ENCODE measurements at regions not wholly inside any gene's neighbourhood (a gene's known extent, or its start where the extent isn't known, plus 50 kb on each side); places are given as distances from the start of the nearest gene placed in this dataset.

DNA sequence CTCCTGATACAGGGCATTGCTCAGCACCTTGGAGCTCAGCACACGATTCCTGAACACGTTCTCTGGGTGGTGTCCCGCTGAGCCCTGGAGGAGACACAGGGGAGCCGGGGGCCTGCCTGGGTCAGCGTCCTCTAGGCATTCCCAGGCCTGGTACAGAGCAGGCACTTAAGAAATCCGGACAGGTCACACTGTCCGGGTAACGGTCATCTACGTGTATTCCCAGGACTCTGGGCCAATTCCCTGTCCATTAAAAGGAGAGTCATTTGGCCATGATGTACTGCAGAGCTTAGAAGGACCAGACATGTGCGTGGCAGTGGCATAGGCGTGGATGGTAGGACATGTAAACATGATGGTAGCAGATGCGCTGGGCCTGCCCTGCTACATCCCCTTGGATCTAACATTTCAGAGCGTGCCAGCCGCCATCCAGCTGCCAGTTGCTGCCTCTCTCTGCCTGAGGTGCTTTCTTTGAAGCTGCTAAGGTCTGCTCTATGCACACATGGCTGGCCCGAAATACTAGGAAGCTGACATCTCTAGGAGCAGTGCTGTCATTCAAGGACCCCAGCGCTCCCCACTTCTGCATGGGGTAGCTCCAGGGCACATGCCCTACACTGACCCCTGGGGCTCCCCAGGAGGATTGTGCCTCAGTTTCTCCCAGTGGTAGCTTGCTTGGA lies 273.1 kb upstream of the RTL1 start:
- CTCF ChIA-PET: no interaction called here
- H3K27ac ChIP-seq (ENCODE audit: insufficient read depth, low read length): no peak overlapping the region
- POLR2A ChIA-PET (ENCODE audit: unreplicated experiment): no interaction called here

More for the DNA sequence above, 273.1 kb upstream of the RTL1 start:
- Histone ChIP-seq H3K36me3 (ENCODE audit: control insufficient read depth, insufficient read depth, low read length) (no peaks in the 10 kb centered on the region), H2BK5ac (ENCODE audit: low read depth, low read length, poor library complexity, severe bottlenecking) (no peak overlapping the region), H4K5ac (ENCODE audit: low read depth, low read length) (no peak overlapping the region), H3K23ac (ENCODE audit: low read depth, low read length) (no peak overlapping the region), H2BK20ac (ENCODE audit: low read depth, low read length) (no peak overlapping the region), H3K9me3 (ENCODE audit: control insufficient read depth, insufficient read depth, low read length) (peaks cover 15% of the 10 kb centered on the region), H3K14ac (replicated peaks; ENCODE audit: low read depth, low read length) (no peak overlapping the region), H2BK120ac (ENCODE audit: low read depth, low read length) (no peak overlapping the region), H3K9ac (ENCODE audit: low read depth, low read length) (no peak overlapping the region), H3K4ac (ENCODE audit: low read depth, low read length) (no peak overlapping the region), H3K79me1 (ENCODE audit: low read depth in 1 of 2, low read length in 2 of 2) (no peaks in the 10 kb centered on the region), H3K9me1 (ENCODE audit: insufficient read depth, low read length) (no peaks in the 10 kb centered on the region), H3K4me3 (ENCODE audit: insufficient read depth, low read depth, low read length) (no peak overlapping the region), H3K56ac (ENCODE audit: extremely low read depth, insufficient read depth, low read length) (no peak overlapping the region), H2BK15ac (ENCODE audit: low read depth, low read length) (no peak overlapping the region), H4K91ac (ENCODE audit: insufficient read depth, low read depth, low read length) (no peak overlapping the region), H2AFZ (replicated peaks; ENCODE audit: low read length, poor library complexity) (no peak overlapping the region), H4K8ac (ENCODE audit: low read depth in 2 of 2, low read length in 2 of 2) (no peak overlapping the region), H3K27me3 (ENCODE audit: control insufficient read depth, insufficient read depth, low read length) (no peaks in the 10 kb centered on the region; the same call in 1 of the 2 replicates), H4K20me1 (ENCODE audit: insufficient read depth, low read length) (no peaks in the 10 kb centered on the region), H2AK9ac (replicated peaks; ENCODE audit: low read depth, low read length, poor library complexity) (no peak overlapping the region), H3K18ac (ENCODE audit: low read depth, low read length) (no peak overlapping the region), H3K4me2 (ENCODE audit: low read depth, low read length) (no peak overlapping the region), H3K4me1 (ENCODE audit: control insufficient read depth, insufficient read depth, low read length) (no peaks in the 10 kb centered on the region), H2AK5ac (ENCODE audit: low read depth, low read length) (no peak overlapping the region)
- dilution Hi-C loops (cut with HindIII; ENCODE audit: low sequenced_read_pairs, unreplicated experiment): no loop called here
- BruUV-seq (replicated peaks): no TSS peak
- intact Hi-C loops (cut with micrococcal nuclease): no loop called here
- TF ChIP-seq RAD21 (IDR thresholded peaks at IDR 0.05; ENCODE audit: low read length) (no peak), MAFK (IDR thresholded peaks at IDR 0.05; ENCODE audit: low read depth, low read length) (no peak), BHLHE40 (IDR thresholded peaks at IDR 0.05; ENCODE audit: low read depth, low read length) (no peak), FOS (IDR thresholded peaks at IDR 0.05; ENCODE audit: low read depth, low read length) (no peak), RFX5 (IDR thresholded peaks at IDR 0.05; ENCODE audit: low read depth, low read length) (no peak), CHD1 (IDR thresholded peaks at IDR 0.05; ENCODE audit: low read depth, low read length) (no peak), POLR2A (IDR thresholded peaks at IDR 0.05; ENCODE audit: low read depth, low read length) (no peak), SMC3 (IDR thresholded peaks at IDR 0.05; ENCODE audit: low read depth, low read length) (no peak), RCOR1 (IDR thresholded peaks at IDR 0.05; ENCODE audit: insufficient replicate concordance, low read length) (no peak), MAZ (IDR thresholded peaks at IDR 0.05; ENCODE audit: borderline replicate concordance, low read depth, low read length) (no peak)
- TF ChIP-seq, protein P1, sequence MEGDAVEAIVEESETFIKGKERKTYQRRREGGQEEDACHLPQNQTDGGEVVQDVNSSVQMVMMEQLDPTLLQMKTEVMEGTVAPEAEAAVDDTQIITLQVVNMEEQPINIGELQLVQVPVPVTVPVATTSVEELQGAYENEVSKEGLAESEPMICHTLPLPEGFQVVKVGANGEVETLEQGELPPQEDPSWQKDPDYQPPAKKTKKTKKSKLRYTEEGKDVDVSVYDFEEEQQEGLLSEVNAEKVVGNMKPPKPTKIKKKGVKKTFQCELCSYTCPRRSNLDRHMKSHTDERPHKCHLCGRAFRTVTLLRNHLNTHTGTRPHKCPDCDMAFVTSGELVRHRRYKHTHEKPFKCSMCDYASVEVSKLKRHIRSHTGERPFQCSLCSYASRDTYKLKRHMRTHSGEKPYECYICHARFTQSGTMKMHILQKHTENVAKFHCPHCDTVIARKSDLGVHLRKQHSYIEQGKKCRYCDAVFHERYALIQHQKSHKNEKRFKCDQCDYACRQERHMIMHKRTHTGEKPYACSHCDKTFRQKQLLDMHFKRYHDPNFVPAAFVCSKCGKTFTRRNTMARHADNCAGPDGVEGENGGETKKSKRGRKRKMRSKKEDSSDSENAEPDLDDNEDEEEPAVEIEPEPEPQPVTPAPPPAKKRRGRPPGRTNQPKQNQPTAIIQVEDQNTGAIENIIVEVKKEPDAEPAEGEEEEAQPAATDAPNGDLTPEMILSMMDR (conservative IDR thresholded peaks at IDR 0.05; ENCODE audit: low read depth, low read length): no peak
- in situ Hi-C loops (cut with MboI; ENCODE audit: low sequenced_read_pairs): no loop called here
- DNase-seq (no peak), ATAC-seq (ENCODE audit: low read depth) (no peak)
- 67% methylated on average over 14 of the region's 16 CpGs; no CpG with 5 or more reads in 1 of the 2 experiments for WGBS, 2 experiments (ENCODE audit: extremely low coverage in 2 of 2, insufficient read length in 1 of 2)
